Left lung (tissue), 4 donors: ENCODE measurements at regions not wholly inside any gene's neighbourhood (a gene's known extent, or its start where the extent isn't known, plus 50 kb on each side); places are given as distances from the start of the nearest gene placed in this dataset.

ENCODE experiments used
- ATAC-seq: fragments of 200-7000 bp; cut with Tn5 transposase; one replicate; pipeline ENCODE4 v1.9.1; 2020; ENCODE audit warnings: moderate library complexity
- DNase-seq, 4 donors: peaks; one replicate each; pipeline ENCODE4 v3.0.0-alpha.2; 2013 to 2020
- H3K27ac ChIP-seq, 2 donors: fragments of 200-600 bp; sonication (generic) in 1 of 2; one replicate each; pipeline versions ENCODE4 v1.5.0 to v1.8.0; 2020 to 2021
- H3K27me3 ChIP-seq, 2 donors: fragments of 200-600 bp; sonication (generic) in 1 of 2; one replicate each; pipeline versions ENCODE4 v1.5.0 to v1.8.0; 2020 to 2021
- H3K36me3 ChIP-seq, 2 donors: fragments of 200-600 bp; sonication (generic) in 1 of 2; one replicate each; pipeline versions ENCODE4 v1.5.0 to v1.8.0; 2020 to 2021
- H3K4me1 ChIP-seq, 2 donors: fragments of 200-600 bp; one replicate each; pipeline ENCODE4 v1.8.0; 2021
- H3K4me3 ChIP-seq, 2 donors: fragments of 200-600 bp; sonication (generic) in 1 of 2; one replicate each; pipeline versions ENCODE4 v1.5.0 to v1.8.0; 2020 to 2021; ENCODE audit warnings: mild to moderate bottlenecking in 1 of 2
- H3K9me3 ChIP-seq, 2 donors: fragments of 200-600 bp; sonication (generic) in 1 of 2; one replicate each; pipeline versions ENCODE4 v1.5.0 to v1.8.0; 2020 to 2021
- intact Hi-C, 2 donors: fragments of 100-400 bp; cut with DNase I; formaldehyde crosslinking; loops; one replicate each; pipeline versions ENCODE4 v1.11.2 to v1.14.2; 2022
- TF ChIP-seq, protein P1 (sequence below), 2 donors: fragments of 200-600 bp; sonication (generic) in 1 of 2; IDR thresholded peaks; one replicate each; pipeline versions ENCODE4 v1.5.0 to v1.8.0; 2021; ENCODE audit warnings: antibody characterized with exemption in 2 of 2
- donor health status: DM: no; HTN: yes; CAD: no.
- donor health status: DM: no; HTN: no; CAD: no.

DNA sequence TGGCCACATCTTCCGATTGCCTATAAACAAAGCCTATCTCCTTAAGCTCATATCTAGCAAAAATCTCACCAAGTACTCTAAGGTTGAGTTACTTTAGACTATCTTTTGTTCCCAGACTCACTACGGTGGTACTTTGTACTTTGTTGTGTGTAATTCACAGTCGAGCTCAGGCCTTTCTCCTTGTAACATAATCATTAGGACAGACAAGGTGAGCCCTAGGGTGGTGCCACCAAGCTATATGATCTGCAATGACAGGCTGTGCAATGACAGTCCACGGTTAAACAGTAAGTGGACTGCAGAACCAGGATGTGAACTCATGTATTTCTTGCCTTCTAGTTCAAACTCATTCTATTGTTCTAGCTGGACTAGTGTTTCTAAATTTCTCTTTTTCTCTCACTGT lies 132.2 kb downstream of the UBE2U start:
- Histone ChIP-seq H3K4me3 (no peak overlapping the region), H3K27ac (no peak overlapping the region), H3K4me1 (no peaks in the 10 kb centered on the region), H3K27me3 (no peaks in the 10 kb centered on the region), H3K36me3 (no peaks in the 10 kb centered on the region), H3K9me3 (no peaks in the 10 kb centered on the region)
- no peak for DNase-seq
- intact Hi-C loops = no loop called here
- TF ChIP-seq, protein P1, sequence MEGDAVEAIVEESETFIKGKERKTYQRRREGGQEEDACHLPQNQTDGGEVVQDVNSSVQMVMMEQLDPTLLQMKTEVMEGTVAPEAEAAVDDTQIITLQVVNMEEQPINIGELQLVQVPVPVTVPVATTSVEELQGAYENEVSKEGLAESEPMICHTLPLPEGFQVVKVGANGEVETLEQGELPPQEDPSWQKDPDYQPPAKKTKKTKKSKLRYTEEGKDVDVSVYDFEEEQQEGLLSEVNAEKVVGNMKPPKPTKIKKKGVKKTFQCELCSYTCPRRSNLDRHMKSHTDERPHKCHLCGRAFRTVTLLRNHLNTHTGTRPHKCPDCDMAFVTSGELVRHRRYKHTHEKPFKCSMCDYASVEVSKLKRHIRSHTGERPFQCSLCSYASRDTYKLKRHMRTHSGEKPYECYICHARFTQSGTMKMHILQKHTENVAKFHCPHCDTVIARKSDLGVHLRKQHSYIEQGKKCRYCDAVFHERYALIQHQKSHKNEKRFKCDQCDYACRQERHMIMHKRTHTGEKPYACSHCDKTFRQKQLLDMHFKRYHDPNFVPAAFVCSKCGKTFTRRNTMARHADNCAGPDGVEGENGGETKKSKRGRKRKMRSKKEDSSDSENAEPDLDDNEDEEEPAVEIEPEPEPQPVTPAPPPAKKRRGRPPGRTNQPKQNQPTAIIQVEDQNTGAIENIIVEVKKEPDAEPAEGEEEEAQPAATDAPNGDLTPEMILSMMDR (IDR thresholded peaks at IDR 0.05) = no peak
- no peak for ATAC-seq

DNA sequence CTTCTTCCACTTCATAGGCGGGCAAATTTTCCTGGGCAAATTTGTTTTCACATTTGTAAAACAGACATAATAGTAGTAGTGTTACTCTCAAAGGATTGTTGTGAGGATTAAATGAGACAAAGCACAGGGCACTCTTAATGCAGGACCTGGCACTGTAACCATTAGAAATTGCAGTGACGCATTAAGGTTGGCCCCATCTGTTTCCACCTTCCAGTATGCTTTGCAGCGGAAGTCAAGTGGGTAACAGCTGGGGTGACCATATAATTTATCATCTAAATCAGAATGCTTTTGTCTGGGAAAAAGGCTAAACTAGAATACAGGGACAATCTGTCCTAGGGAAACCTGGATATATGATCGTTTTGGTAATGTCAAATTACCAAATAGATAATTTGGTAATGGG lies 132.5 kb upstream of the CACHD1 start:
- ATAC-seq = no peak
- Histone ChIP-seq H3K27me3 (no peaks in the 10 kb centered on the region), H3K36me3 (no peaks in the 10 kb centered on the region), H3K27ac (no peak overlapping the region), H3K9me3 (no peaks in the 10 kb centered on the region), H3K4me3 (no peak overlapping the region), H3K4me1 (no peaks in the 10 kb centered on the region)
- DNase-seq = no peak
- TF ChIP-seq, protein P1 (IDR thresholded peaks at IDR 0.05) = no peak
- intact Hi-C loops = no loop called here

DNA sequence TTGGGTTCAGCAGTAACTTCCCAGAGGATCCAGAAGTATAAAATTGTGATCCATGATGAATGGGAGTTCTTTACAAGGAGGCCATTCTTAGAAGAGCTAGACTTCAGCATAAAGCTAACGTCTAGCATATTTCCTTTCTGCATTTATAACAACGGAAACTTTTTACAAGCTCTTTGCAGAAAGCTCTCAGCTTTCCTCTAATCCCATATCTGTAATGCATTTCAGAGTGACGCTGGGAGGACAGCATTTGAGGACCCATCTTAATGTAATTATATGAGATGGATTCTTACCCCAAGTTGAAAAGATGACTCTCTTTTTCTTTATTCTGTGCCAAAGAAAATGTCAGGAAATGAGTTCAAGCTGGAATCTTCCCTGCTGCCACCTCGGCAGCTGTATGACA lies 132.0 kb upstream of the CACHD1 start:
- TF ChIP-seq, protein P1 (IDR thresholded peaks at IDR 0.05) = no peak
- ATAC-seq = no peak

DNA sequence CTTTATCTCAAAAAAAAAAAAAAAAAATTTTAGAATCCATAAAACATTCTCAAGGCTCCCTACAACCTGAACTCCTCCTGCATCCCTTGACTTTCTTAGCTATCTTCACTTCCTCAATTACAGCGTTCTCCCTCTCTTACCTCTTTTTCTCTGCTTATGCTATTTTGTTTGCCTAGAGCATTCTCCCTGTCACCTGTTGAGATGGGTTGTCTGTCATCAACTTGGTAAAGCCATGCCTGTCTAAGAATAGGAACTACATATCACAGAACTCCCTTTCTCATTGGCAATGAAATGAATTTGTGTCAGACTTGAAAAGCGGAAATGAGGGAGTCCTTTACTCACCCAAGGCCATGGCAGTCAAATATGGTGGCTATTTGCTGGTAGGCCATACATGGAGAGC lies 129.6 kb upstream of the CACHD1 start:
- TF ChIP-seq, protein P1 (IDR thresholded peaks at IDR 0.05) = no peak
- H3K4me3 ChIP-seq = no peak overlapping the region
- ATAC-seq (no peak), DNase-seq (no peak)
- no peaks in the 10 kb centered on the region for H3K9me3 ChIP-seq
- no peak overlapping the region for H3K27ac ChIP-seq
- H3K36me3 ChIP-seq = no peaks in the 10 kb centered on the region
- no peaks in the 10 kb centered on the region for H3K27me3 ChIP-seq
- H3K4me1 ChIP-seq = no peaks in the 10 kb centered on the region
- intact Hi-C loops = no loop called here

More for the DNA sequence above, 132.0 kb upstream of the CACHD1 start:
- H3K4me1 ChIP-seq = no peaks in the 10 kb centered on the region
- no peaks in the 10 kb centered on the region for H3K36me3 ChIP-seq
- no peak overlapping the region for H3K4me3 ChIP-seq
- DNase-seq = no peak
- intact Hi-C loops = no loop called here
- H3K9me3 ChIP-seq = no peaks in the 10 kb centered on the region
- no peaks in the 10 kb centered on the region for H3K27me3 ChIP-seq
- H3K27ac ChIP-seq = no peak overlapping the region

DNA sequence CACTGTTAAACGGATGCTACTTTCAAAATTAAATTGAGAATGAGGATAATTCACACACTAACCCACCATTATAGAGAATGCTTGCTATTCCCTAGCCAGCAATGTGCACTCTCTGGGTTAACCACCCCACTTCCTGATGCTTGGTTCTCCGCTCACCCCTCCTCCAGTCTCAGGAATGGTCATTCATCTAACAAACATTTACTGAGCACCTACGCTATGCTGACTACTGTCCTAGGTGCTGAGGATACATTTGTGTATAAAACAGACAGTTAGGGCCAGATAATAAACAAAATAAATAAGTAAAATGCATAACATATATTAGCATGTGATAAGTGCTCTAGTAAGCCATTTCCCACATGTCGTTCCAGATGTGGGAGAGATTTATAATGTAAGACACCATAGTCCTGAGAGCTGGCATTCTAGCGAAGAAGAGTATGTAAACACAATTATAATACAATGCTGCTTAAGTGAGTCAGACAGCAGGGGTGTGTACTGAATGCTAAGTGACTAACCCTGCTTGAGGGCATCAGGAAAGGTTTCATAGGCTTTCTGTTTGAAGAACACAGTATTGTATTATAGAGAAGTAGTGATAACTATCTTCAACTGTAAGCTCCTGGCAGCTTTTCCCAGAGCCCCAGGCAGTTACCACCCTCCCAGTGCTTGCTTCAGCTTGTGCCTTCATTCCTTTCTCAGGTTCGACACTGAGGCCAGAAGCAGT lies 126.7 kb upstream of the CACHD1 start:
- peak; percentile 33 for ATAC-seq
- DNase-seq = no peak
- H3K4me3 ChIP-seq = no peak overlapping the region
- intact Hi-C loops = no loop called here
- TF ChIP-seq, protein P1 (IDR thresholded peaks at IDR 0.05) = no peak
- H3K4me1 ChIP-seq = no peaks in the 10 kb centered on the region
- H3K27ac ChIP-seq = no peak overlapping the region
- H3K27me3 ChIP-seq = no peaks in the 10 kb centered on the region
- H3K36me3 ChIP-seq = no peaks in the 10 kb centered on the region
- no peaks in the 10 kb centered on the region for H3K9me3 ChIP-seq
